Neural cell (in vitro differentiated cells): ENCODE measurements at regions not wholly inside any gene's neighbourhood (a gene's known extent, or its start where the extent isn't known, plus 50 kb on each side); places are given as distances from the start of the nearest gene placed in this dataset.

Source experiments
- H2AFZ ChIP-seq: fragments of 200-600, 300-800 bp; sonication (generic), shearing (Covaris generic); 2 replicates; pipeline ENCODE4 v1.6.0; 2014; ENCODE audit warnings: low read depth, mild to moderate bottlenecking, antibody characterized with exemption, low read length, moderate library complexity
- H3F3A ChIP-seq: fragments of 200-600 bp; shearing (Covaris generic); 2 replicates; pipeline ENCODE4 v1.6.1; 2016; ENCODE audit warnings: mild to moderate bottlenecking, moderate library complexity, mixed read lengths, antibody characterized with exemption, low read length; ENCODE audit not compliant: insufficient read depth, poor library complexity, severe bottlenecking
- H3K27ac ChIP-seq: fragments of 200-600, 300-800 bp; sonication (generic), shearing (Covaris generic); 2 replicates; pipeline ENCODE4 v1.5.1; 2014; ENCODE audit warnings: mild to moderate bottlenecking, low read length, moderate library complexity
- H3K27me3 ChIP-seq: fragments of 300-800, 200-600 bp; sonication (generic), shearing (Covaris generic); 2 replicates; pipeline ENCODE4 v1.6.0; 2014; ENCODE audit warnings: mild to moderate bottlenecking, low read depth, low read length, moderate library complexity; ENCODE audit not compliant: insufficient read depth
- H3K36me3 ChIP-seq: fragments of 300-800, 200-600 bp; sonication (generic), shearing (Covaris generic); 2 replicates; pipeline ENCODE4 v1.5.1; 2014; ENCODE audit warnings: mild to moderate bottlenecking, antibody characterized with exemption, low read length, moderate library complexity; ENCODE audit not compliant: insufficient read depth
- H3K4me2 ChIP-seq: fragments of 300-800, 200-600 bp; sonication (generic), shearing (Covaris generic); 2 replicates; pipeline ENCODE4 v1.6.0; 2014; ENCODE audit warnings: mild to moderate bottlenecking, low read length
- H3K4me3 ChIP-seq: fragments of 300-800, 200-600 bp; sonication (generic), shearing (Covaris generic); 2 replicates; pipeline ENCODE4 v1.5.1; 2014; ENCODE audit warnings: mild to moderate bottlenecking, low read length, moderate library complexity
- H3K79me2 ChIP-seq: fragments of 200-600 bp; shearing (Covaris generic); replicated peaks from 2 replicates; pipeline ENCODE4 v1.6.0; 2014; ENCODE audit warnings: mild to moderate bottlenecking, low read length, moderate library complexity; ENCODE audit not compliant: insufficient read depth
- H3K9ac ChIP-seq: fragments of 300-800, 200-600 bp; sonication (generic), shearing (Covaris generic); 2 replicates; pipeline ENCODE4 v1.6.1; 2016; ENCODE audit warnings: mild to moderate bottlenecking, low read length, mixed read lengths
- H3K9me2 ChIP-seq: fragments of 200-600 bp; shearing (Covaris generic); 2 replicates; pipeline ENCODE4 v1.6.1; 2016; ENCODE audit warnings: mild to moderate bottlenecking, low read length, mixed read lengths; ENCODE audit not compliant: insufficient read depth
- H3K9me3 ChIP-seq: fragments of 200-600, 300-800 bp; sonication (generic), shearing (Covaris generic); 2 replicates; pipeline ENCODE4 v1.6.1; 2016; ENCODE audit warnings: mild to moderate bottlenecking, mixed run types, low read length, moderate library complexity, mixed read lengths
- H4K20me1 ChIP-seq: fragments of 200-600 bp; shearing (Covaris generic); 2 replicates; pipeline ENCODE4 v1.6.1; 2016; ENCODE audit warnings: mild to moderate bottlenecking, mixed run types; ENCODE audit not compliant: insufficient read depth
- CTCF ChIP-seq: fragments of 450-650 bp; IDR thresholded peaks from 2 replicates; pipeline ENCODE4 v1.5.1; 2014; ENCODE audit warnings: antibody characterized with exemption, mild to moderate bottlenecking, moderate library complexity; ENCODE audit not compliant: poor library complexity, severe bottlenecking
- EP300 ChIP-seq: fragments of 450-650 bp; conservative IDR thresholded peaks from 2 replicates; pipeline ENCODE4 v1.6.1; 2014; ENCODE audit warnings: antibody characterized with exemption, mild to moderate bottlenecking, moderate library complexity; ENCODE audit not compliant: poor library complexity, severe bottlenecking
- EZH2 ChIP-seq: fragments of 200-600, 300-800 bp; shearing (Covaris generic), sonication (generic); IDR thresholded peaks from 2 replicates; pipeline ENCODE4 v1.6.1; 2014; ENCODE audit warnings: antibody characterized with exemption, low read length, borderline replicate concordance, mild to moderate bottlenecking; ENCODE audit not compliant: insufficient read depth, poor library complexity, severe bottlenecking
- MXI1 ChIP-seq: fragments of 450-650 bp; conservative IDR thresholded peaks from 2 replicates; pipeline ENCODE4 v1.6.1; 2014; ENCODE audit warnings: antibody characterized with exemption, mild to moderate bottlenecking; ENCODE audit not compliant: poor library complexity, severe bottlenecking
- POLR2AphosphoS5 ChIP-seq: IDR thresholded peaks from 2 replicates; pipeline ENCODE4 v1.6.1; 2012
- RAD21 ChIP-seq: fragments of 450-650 bp; conservative IDR thresholded peaks from 2 replicates; pipeline ENCODE4 v1.6.1; 2014; ENCODE audit warnings: antibody characterized with exemption, mild to moderate bottlenecking, moderate library complexity
- REST ChIP-seq: IDR thresholded peaks from 2 replicates; pipeline ENCODE4 v1.6.1; 2012; ENCODE audit warnings: borderline replicate concordance
- SMC3 ChIP-seq: fragments of 450-650 bp; conservative IDR thresholded peaks from 2 replicates; pipeline ENCODE4 v1.6.1; 2014; ENCODE audit warnings: antibody characterized with exemption, mild to moderate bottlenecking, moderate library complexity; ENCODE audit not compliant: poor library complexity
- TAF1 ChIP-seq: IDR thresholded peaks from 2 replicates; pipeline ENCODE4 v1.6.1; 2012; ENCODE audit warnings: low read depth

- Histone ChIP-seq H2AFZ (no peak overlapping the region), H4K20me1 (no peaks in the 10 kb centered on the region), H3K9me3 (no peaks in the 10 kb centered on the region), H3K9ac (no peak overlapping the region), H3K27ac (no peak overlapping the region), H3K36me3 (no peaks in the 10 kb centered on the region), H3F3A (no peaks in the 10 kb centered on the region), H3K4me2 (no peak overlapping the region), H3K79me2 (no peaks in the 10 kb centered on the region), H3K4me3 (no peak overlapping the region), H3K27me3 (no peaks in the 10 kb centered on the region), H3K9me2 (no peaks in the 10 kb centered on the region)
- TF ChIP-seq EP300 (no peak), POLR2AphosphoS5 (no peak), SMC3 (no peak), MXI1 (no peak), RAD21 (no peak), EZH2 (no peak), CTCF (no peak), REST (no peak), TAF1 (no peak)
Measured at GRCh38 chrX:551306-551705, 79.3 kb upstream of the SHOX start.

GRCh38 chrX:552496-552895 lies 78.1 kb upstream of the SHOX start:
- Histone ChIP-seq H3K9ac (no peak overlapping the region), H3K36me3 (no peaks in the 10 kb centered on the region), H3K27me3 (no peaks in the 10 kb centered on the region), H3K79me2 (no peaks in the 10 kb centered on the region), H2AFZ (no peak overlapping the region), H3F3A (no peaks in the 10 kb centered on the region), H3K9me2 (no peaks in the 10 kb centered on the region), H3K9me3 (no peaks in the 10 kb centered on the region), H4K20me1 (no peaks in the 10 kb centered on the region), H3K4me3 (no peak overlapping the region), H3K4me2 (no peak overlapping the region), H3K27ac (no peak overlapping the region)
- TF ChIP-seq REST, result no peak
- TF ChIP-seq POLR2AphosphoS5, result no peak
- TF ChIP-seq SMC3, result no peak
- no peak for TF ChIP-seq MXI1
- no peak for TF ChIP-seq CTCF
- no peak for TF ChIP-seq TAF1
- TF ChIP-seq EZH2, result no peak
- no peak for TF ChIP-seq RAD21
- TF ChIP-seq EP300, result no peak
